ENCODE measurements at regions not wholly inside any gene's neighbourhood (a gene's known extent, or its start where the extent isn't known, plus 50 kb on each side); places are given as distances from the start of the nearest gene placed in this dataset.
"Not testable (repeated sequence)": the region's sequence is repeated elsewhere in the genome, so short reads cannot be mapped to it uniquely, and the experiment has no call there.

- no peak for DNase-seq (ENCODE audit: low spot score)
These were observed 125.6 kb upstream of the GATA6 start for GRCh38 chr18:22043837-22044236.

- no peak for DNase-seq (ENCODE audit: low spot score)
These were observed 124.7 kb upstream of the GATA6 start for GRCh38 chr18:22044474-22045220.

GRCh38 chr18:22045221-22045918, 124.0 kb upstream of the GATA6 start:
- no peak for DNase-seq (ENCODE audit: low spot score)

DNA sequence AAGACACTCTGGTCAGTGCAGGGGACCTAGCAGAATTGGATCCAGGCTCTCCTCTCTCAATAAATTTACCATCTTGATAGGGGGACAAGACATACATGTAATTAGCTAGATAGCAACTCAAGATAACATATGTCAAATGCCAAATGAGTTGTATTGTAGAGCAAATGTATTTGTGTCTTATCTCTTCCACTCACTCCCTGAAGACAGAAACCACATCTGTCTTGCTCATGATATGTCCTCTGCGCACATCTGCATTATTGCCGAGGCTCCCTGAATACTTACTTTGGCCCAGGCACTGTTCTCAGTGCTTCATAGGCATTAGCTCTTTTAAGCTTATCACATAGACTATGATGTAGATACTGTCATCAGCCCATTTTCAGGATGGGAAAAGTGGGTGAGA, 122.9 kb upstream of the GATA6 start:
- DNase-seq (ENCODE audit: low spot score): no peak

DNA sequence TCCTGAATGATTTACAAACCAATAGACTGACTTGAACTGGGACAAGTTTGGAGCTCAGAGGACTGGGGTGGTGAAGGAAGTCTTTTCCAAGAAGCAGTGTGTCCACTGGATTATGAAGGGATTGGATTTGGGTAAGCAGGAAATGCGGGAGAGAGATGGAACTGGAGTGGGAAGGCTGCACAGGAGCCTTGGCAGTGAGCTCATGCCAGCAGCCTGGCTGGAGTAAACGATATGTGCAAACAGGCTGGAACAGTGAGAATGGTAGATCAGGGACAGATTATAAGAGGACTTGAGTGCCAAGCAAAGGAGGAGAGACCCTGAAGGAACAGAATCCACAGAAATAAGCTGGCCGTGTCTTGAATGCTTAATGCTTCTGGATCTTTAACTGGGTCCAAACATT, 121.9 kb upstream of the GATA6 start:
- DNase-seq (ENCODE audit: low spot score): no peak

DNA sequence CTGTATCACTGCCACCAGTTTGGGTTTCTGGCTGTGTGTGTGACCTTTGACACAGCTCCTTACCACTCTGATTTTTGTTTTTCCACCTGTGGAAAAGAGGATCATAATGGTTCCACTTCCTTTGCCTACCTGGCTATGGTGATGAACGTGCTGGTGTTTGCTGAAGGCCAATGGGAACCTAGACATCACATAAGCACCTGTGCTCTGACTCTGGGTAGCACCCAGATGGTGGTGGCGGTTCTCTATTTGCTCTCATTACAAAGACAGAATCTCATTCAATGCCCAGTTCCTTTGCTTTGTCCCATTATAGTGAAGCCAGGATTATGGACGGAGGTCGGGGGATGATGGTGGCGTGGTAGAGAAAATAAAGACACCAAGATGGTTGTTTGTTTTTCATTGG, 121.2 kb upstream of the GATA6 start:
- DNase-seq (ENCODE audit: low spot score): no peak

GRCh38 chr18:22048932-22049615, 120.3 kb upstream of the GATA6 start:
- no peak for DNase-seq (ENCODE audit: low spot score)

DNA sequence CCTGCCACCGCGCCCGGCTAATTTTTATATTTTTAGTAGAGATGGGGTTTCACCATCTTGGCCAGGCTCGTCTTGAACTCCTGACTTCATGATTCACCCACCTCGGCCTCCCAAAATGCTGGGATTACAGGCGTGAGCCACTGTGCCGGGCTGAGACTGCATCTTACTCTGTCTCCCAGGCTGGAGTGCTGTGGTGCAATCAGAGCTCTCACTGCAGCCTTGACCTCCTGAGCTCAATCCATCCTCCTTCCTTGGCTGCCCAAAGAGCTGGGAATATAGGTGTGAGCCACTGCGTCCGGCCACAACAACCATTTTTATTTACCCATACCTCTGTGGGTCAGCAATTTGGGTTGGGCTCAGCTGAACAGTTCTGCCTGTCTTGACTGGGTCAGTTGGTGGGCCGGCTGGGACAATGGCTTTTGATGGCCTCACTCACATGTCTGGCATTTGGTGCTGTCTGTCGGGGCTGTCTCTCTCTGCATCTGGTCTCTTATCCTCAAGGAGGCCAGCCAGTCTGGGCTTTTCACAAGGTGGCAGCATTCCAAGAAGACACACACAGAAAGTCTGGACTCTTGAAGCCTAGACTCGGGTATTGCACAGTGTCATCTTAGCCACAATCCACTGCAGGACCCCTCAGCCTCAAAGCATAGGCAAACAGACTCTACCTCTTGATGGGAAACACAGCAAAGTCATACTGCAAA, 116.8 kb upstream of the GATA6 start:
- DNase-seq (ENCODE audit: low spot score): no peak

DNA sequence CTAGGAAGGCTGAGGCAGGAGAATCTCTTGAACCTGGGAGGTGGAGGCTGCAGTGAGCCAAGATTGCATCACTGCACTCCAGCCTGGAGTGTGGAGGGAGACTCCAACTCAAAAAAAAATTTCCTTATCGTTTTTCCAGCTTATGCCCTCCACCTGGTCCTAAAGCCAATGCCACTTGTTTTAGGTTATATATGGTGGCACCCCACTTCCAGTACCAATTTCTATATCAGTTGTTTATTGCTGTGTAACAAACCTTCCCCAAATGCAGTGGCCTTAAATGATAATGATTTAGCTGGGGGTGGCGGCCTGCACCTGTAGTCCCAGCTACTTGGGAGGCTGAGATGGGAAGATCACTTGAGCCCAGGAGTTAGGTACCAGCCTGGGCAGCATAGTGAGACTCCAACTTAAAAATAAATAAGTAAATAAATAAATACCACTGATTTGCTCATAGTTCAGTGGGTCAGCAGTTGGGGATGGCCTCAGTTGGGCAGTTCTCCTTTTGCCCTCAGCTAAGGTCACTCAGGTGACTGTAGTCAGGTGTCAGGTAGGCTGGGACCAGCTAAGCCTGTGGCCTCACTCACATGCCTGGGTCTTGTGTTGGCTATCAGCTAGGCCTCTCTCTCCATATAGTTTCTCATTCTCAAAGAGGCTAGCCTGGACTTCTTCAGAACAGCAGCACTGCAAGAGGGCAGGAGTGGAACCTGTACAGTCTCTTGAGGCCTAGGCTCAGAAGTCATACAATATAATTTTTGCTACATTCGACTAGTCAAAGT, 113.7 kb upstream of the GATA6 start:
- DNase-seq (ENCODE audit: low spot score): no peak

DNA sequence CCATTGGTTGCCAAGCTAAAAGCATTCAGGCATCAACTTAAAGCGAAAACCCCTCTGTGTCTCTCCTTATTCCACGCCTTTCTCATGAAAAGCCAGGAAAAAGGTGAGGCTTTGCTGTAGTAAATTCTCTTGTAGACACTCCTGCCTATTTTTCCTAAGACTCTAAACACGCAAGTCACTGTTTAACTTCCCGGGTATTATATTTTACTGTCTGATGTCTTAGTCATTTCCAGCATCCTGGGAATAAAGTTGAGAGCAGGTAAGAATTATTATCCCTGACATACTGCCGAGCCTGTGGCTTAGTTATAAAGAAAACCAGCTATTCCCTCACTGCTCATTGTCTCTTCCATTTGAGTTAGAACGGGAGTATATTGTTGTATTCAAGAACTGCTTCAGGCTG, 112.4 kb upstream of the GATA6 start:
- no peak for DNase-seq (ENCODE audit: low spot score)

GRCh38 chr18:22057908-22058527, 111.4 kb upstream of the GATA6 start:
- DNase-seq (ENCODE audit: low spot score): no peak

- DNase-seq (ENCODE audit: low spot score): no peak
These were observed 109.0 kb upstream of the GATA6 start for GRCh38 chr18:22060361-22060760.

GRCh38 chr18:22063102-22063501, 106.3 kb upstream of the GATA6 start:
- DNase-seq (ENCODE audit: low spot score): no peak

DNA sequence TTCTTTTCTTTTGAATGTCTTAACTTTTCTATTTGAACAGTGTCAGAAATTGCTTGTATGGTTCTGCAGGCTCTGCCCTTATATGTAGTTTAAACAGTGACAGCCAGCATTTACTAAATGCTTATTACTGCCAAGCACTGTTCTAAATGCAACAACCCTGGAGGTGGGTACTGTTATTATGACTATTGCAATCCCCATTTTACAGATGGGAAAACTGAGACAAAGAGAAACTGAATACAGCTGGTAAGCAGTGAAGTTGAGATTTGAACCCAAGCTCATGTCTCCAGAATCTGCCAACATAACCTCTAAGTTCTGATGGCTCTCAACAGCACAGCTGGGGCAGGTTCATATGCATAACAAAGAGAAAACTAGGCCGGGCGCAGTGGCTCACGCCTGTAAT, 105.7 kb upstream of the GATA6 start:
- DNase-seq (ENCODE audit: low spot score): no peak

GRCh38 chr18:22064581-22064980, 104.8 kb upstream of the GATA6 start:
- DNase-seq (ENCODE audit: low spot score): no peak

DNA sequence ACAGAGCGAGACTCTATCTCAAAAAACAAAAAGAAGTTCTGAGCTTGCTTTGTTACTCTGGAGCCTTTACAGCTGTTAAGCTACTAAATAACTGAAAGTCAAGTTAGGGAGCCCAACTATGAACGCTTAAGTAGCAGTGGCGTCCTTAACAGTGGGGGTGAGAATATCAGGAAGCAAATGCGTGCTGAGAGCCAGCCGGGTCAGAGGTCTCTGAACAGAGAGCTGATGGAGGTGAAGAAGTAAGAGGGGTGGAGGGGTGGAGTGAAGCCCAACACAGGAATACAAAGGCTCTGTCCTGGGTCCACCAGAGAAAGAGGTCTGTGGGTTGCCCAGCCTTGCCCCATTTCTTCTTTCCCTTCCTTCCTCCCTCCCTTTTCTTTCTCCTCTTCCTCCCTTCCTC, 104.1 kb upstream of the GATA6 start:
- no peak for DNase-seq (ENCODE audit: low spot score)

DNA sequence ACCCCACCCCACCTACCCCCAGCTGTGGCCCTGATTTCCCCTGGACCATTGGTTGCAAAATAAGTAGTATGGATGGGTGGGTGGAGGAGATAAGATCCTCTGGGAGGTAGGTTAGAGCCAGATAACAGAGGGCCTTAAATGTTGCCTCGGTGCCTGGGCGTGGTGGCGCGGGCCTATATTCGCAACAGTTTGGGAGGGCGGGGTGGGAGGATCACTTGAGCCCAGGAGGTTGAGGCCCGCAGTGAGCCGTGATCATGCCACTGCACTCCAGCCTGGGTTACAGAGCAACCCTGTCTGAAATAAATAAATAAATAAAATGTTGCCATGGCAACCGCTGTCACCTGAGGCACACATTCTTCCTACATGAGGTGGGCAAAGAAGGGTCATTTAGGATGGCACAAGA, 103.3 kb upstream of the GATA6 start:
- DNase-seq (ENCODE audit: low spot score): no peak

GRCh38 chr18:22067109-22067508, 102.3 kb upstream of the GATA6 start:
- no peak for DNase-seq (ENCODE audit: low spot score)

DNA sequence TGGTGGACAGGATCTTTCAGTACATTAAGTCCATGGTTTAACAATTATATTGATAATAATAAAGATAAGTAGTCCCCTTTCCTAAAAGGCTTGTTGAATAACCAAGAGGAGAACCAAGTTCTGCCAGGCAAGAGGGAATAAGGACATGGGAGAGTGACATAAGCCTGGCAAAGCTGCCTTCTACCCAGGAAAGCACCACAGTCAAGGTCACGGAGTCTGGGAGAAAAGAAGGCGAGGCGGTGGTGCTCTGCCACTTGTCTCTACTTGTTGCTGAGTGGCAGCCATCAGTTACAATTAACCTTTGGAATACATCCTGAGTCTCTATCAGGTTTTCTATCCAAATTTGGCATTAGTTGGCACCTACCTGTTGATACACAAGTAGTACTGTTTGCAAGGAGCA, 101.7 kb upstream of the GATA6 start:
- DNase-seq (ENCODE audit: low spot score): no peak

DNA sequence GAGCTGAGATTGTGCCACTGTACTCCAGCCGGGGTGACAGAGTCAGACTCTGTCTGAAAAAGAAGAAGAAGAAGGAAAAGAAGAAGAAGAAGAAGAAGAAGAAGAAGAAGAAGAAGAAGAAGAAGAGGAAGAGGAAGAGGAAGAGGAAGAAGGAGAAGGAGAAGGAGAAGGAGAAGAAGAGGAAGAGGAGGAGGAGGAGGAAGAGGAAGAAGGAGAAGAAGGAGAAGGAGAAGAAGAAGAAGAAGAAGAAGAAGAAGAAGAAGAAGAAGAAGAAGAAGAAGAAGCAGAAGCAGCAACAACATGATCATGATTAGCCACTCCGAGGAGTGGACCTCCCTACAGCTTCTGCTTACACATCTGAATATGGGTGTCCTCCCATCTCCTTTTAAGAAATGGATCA, 100.6 kb upstream of the GATA6 start:
- DNase-seq (ENCODE audit: low spot score): not testable (repeated sequence)

GRCh38 chr18:22069916-22070315, 99.5 kb upstream of the GATA6 start:
- DNase-seq (ENCODE audit: low spot score): no peak
